Fibroblast of mammary gland (primary cell): ENCODE measurements at regions not wholly inside any gene's neighbourhood (a gene's known extent, or its start where the extent isn't known, plus 50 kb on each side); places are given as distances from the start of the nearest gene placed in this dataset.

Source experiments
- DNase-seq: peaks from one replicate; pipeline ENCODE4 v3.0.0-alpha.2; 2010; ENCODE audit warnings: low read depth
- H3K4me3 ChIP-seq: 2 replicates; pipeline ENCODE4 v1.5.1; 2011; ENCODE audit warnings: low read depth, mild to moderate bottlenecking, low read length, moderate library complexity; ENCODE audit not compliant: control insufficient read depth
- CTCF ChIP-seq: conservative IDR thresholded peaks from 2 replicates; pipeline ENCODE4 v1.5.1; 2011; ENCODE audit warnings: low read depth, low read length, inconsistent platforms; ENCODE audit not compliant: control insufficient read depth, insufficient read depth

DNA sequence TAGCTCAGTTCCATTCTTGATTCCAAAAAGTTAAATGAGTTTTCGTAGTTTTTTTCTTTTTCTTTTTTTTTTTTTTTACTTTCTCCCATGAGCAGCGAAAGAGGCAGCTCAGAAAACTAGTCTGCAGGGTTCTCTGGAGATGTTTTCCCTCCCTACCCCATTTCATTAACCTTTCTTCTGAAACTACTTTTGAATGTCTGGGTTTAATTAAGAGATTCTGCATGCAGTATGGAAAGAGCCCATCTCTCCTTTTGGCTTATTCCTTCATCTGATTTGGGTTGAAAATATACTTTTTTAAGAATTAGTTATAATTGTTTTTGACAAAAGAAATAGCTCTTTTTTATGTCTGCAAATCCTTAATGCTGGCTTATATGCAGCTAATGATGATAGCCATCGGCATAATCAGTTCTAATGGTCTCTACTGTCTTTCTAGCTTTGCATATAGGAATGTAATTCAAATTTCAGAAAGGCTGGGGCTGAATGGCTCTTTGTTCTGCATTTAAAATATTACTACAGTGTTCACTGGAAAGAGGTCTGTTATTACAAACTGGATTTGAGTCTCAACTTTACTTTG, 265.3 kb downstream of the FAT3 start:
- no peak for DNase-seq
- no peak overlapping the region for H3K4me3 ChIP-seq
- no peak for TF ChIP-seq CTCF

DNA sequence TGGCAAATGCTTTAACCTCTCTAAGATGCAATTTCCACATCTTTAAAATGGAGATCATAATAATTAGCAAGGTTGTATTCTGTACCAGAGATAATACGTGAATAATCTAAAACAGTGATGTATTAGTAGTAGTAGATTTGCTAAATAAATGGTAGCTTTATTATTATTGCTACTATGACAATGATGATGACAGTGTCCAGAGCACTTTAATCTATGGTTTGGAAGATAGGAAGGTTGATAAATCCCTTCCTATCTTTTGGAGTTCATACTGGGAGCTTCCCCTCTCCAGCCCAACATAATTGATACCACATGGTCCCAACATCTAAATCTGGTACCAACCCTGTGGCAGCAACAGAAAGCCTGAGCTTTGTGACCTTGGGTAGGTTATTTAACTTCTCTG, 267.8 kb downstream of the FAT3 start:
- no peak for DNase-seq
- no peak for TF ChIP-seq CTCF
- no peak overlapping the region for H3K4me3 ChIP-seq

DNA sequence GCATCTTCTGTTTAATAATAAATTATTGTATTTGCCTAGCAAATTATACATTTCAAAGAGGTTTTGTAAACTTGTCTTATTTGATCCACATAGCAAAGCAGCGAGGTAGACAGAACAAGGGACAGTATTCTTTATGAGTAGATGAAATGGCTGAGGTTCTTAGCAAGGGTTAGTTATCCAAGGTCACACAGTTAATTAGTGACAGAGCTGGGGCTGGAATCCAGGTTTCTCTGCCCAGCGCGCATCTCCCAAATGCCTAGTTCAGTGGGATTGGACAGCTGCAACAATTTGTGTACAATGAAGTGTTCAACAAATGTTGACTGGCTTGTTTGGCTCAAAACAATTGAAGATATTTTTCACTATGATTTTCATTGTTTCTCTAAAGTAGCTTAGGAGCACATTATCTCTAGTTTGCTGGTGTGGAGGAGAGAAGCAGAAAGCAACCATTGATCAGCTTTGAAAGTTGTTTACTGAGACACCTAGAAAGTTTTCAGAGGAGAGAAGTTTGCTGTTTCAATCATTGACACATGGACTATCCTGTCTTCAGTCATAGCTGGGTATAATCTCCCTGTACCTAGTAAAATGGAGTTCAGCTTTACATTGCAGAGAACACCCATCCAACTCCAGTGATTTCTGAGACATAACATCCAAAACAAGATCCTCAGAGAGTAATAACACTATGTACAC, 270.6 kb downstream of the FAT3 start:
- H3K4me3 ChIP-seq: no peak overlapping the region
- TF ChIP-seq CTCF: no peak
- no peak for DNase-seq

GRCh38 chr11:92500453-92500852, 275.8 kb downstream of the FAT3 start:
- no peak for DNase-seq
- TF ChIP-seq CTCF: no peak
- no peak overlapping the region for H3K4me3 ChIP-seq

GRCh38 chr11:92501066-92501739, 276.6 kb downstream of the FAT3 start:
- no peak for DNase-seq
- TF ChIP-seq CTCF: no peak
- H3K4me3 ChIP-seq: no peak overlapping the region

- DNase-seq: no peak
- H3K4me3 ChIP-seq: no peak overlapping the region
- no peak for TF ChIP-seq CTCF
These were observed 279.4 kb downstream of the FAT3 start for GRCh38 chr11:92504004-92504403.

- no peak for DNase-seq
- H3K4me3 ChIP-seq: no peak overlapping the region
- no peak for TF ChIP-seq CTCF
These were observed 279.9 kb downstream of the FAT3 start for GRCh38 chr11:92504534-92504933.
